Kidney (tissue), 13 donors: ENCODE measurements at regions not wholly inside any gene's neighbourhood (a gene's known extent, or its start where the extent isn't known, plus 50 kb on each side); places are given as distances from the start of the nearest gene placed in this dataset.
A peak's percentile ranks its signal among the peaks of the same experiment; 100 is the strongest.

Experiments
- DNase-seq, 5 donors: peaks; one replicate each; pipeline ENCODE4 v3.0.0-alpha.2; 2013 to 2020
- FAIRE-seq: peaks from 2 replicates; lab custom pipeline; 2012; peaks lifted over from hg19 to GRCh38; lab: Jason Lieb, UNC
- H3K27ac ChIP-seq, 2 donors: one replicate each; pipeline ENCODE4 v1.7.0; 2013; ENCODE audit warnings: low read depth in 2 of 2, low read length in 2 of 2, inconsistent platforms in 1 of 2
- H3K27me3 ChIP-seq: one replicate; pipeline ENCODE4 v1.7.1; 2013; ENCODE audit warnings: low read length, inconsistent platforms; ENCODE audit not compliant: control insufficient read depth, insufficient read depth
- H3K36me3 ChIP-seq, 3 donors: one replicate each; pipeline versions ENCODE4 v1.7.0 to v1.7.1; 2013; ENCODE audit warnings: low read length in 3 of 3, control low read depth in 1 of 3, inconsistent platforms in 1 of 3; ENCODE audit not compliant: insufficient read depth in 3 of 3, control insufficient read depth in 2 of 3
- H3K4me1 ChIP-seq, 3 donors: one replicate each; pipeline versions ENCODE4 v1.7.0 to v1.7.1; 2013; ENCODE audit warnings: low read length in 3 of 3, inconsistent platforms in 1 of 3, low read depth in 1 of 3; ENCODE audit not compliant: control insufficient read depth in 2 of 3, insufficient read depth in 2 of 3
- H3K4me3 ChIP-seq, 3 donors: one replicate each; pipeline versions ENCODE4 v1.7.0 to v1.8.1; 2013; ENCODE audit warnings: low read length in 3 of 3, control low read depth in 1 of 3, inconsistent platforms in 1 of 3
- H3K9ac ChIP-seq, 3 donors: one replicate each; pipeline versions ENCODE4 v1.7.0 to v1.7.1; 2013; ENCODE audit warnings: low read length in 3 of 3, control low read depth in 1 of 3, inconsistent platforms in 1 of 3
- H3K9me3 ChIP-seq, 3 donors: one replicate each; pipeline versions ENCODE4 v1.7.0 to v1.7.1; 2013; ENCODE audit warnings: low read length in 3 of 3, control low read depth in 1 of 3, inconsistent platforms in 1 of 3; ENCODE audit not compliant: control insufficient read depth in 2 of 3, insufficient read depth in 1 of 3
- CTCF ChIP-seq: IDR thresholded peaks from 3 replicates; pipeline ENCODE4 v1.5.1; 2012; ENCODE audit warnings: mild to moderate bottlenecking, moderate library complexity, borderline replicate concordance; ENCODE audit not compliant: insufficient read depth; ENCODE audit errors: extremely low read depth
- intact Hi-C: fragments of 100-400 bp; cut with DNase I; formaldehyde crosslinking; loops from one replicate; pipeline ENCODE4 v1.11.1; 2022
- donor health status: control.
- donor health status: control.
- donor health status: control.
- donor health status: control.
- donor health status: control.
- donor health status: DM: yes; HTN: yes; CAD: no.
- donor health status: Normal renal cell carcinoma (clear cell type).

DNA sequence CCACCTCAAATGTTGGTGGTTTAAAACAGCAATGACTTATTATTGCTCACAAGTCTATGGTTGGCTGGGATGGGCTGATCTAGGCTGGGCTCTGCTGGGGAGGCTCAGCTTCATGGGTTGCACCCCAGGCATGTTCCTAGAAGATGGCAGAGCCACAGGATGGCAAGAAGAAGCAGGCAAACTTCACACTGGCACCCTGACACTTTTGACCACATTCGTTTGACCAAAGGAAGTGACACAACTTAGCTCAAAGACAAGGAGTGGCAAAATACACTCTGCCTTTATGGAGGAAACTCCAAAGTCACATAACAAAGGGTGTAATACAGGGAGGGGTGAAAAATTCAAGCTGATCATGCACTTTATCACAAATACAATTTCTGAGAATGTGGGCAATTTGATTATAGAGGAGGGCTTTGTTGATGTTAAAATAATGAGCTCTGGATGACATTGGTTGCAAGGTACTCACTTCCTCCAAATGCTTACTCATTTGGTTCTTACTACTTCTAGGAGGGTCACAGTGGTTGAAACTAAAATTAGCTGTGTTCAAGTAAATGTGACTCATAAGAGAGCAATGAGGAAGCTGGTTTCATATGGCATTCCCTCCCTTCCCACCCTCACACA is 249.2 kb upstream of the RPS6KA3 start:
- H3K27me3 ChIP-seq, result peaks cover 16% of the 10 kb centered on the region
- intact Hi-C loops, result no loop called here
- H3K36me3 ChIP-seq, result no peaks in the 10 kb centered on the region
- FAIRE-seq (no peak), DNase-seq (peak in 1 of 5 donors; percentile 3)
- no peak overlapping the region for H3K4me3 ChIP-seq
- no peaks in the 10 kb centered on the region for H3K9me3 ChIP-seq
- H3K9ac ChIP-seq, result no peak overlapping the region
- H3K4me1 ChIP-seq, result no peaks in the 10 kb centered on the region
- no peak overlapping the region for H3K27ac ChIP-seq
- no peak for TF ChIP-seq CTCF

- Histone ChIP-seq H3K9ac (no peak overlapping the region), H3K36me3 (no peaks in the 10 kb centered on the region), H3K27ac (no peak overlapping the region), H3K4me3 (no peak overlapping the region), H3K9me3 (no peaks in the 10 kb centered on the region), H3K27me3 (peaks cover 18% of the 10 kb centered on the region), H3K4me1 (no peaks in the 10 kb centered on the region)
- DNase-seq, result no peak
- no peak for TF ChIP-seq CTCF
- no peak for FAIRE-seq
- intact Hi-C loops, result no loop called here
Measured at GRCh38 chrX:20514358-20514757, 247.6 kb upstream of the RPS6KA3 start.

DNA sequence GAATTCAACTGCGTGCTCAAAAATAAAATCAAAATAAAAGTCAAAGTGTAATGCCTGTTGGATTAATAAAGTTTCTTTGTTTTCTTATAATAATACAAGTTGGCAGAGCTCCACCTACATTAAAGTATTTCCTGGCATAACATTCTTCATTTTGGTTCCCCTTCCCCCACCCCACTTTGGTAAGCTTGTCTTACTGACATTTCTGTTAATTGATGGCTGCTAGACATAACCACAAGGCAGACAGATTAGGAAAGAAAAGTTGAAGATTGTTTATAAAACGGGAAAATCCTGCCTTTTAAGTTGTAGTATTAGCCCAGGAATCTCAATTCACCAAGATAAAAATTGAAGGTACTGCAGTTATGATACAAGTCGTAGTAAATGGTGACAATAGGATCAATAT is 246.5 kb upstream of the RPS6KA3 start:
- H3K27ac ChIP-seq, result no peak overlapping the region
- no peak for TF ChIP-seq CTCF
- no peaks in the 10 kb centered on the region for H3K36me3 ChIP-seq
- no peak overlapping the region for H3K4me3 ChIP-seq
- intact Hi-C loops, result no loop called here
- H3K27me3 ChIP-seq, result peaks cover 19% of the 10 kb centered on the region
- no peaks in the 10 kb centered on the region for H3K9me3 ChIP-seq
- no peak overlapping the region for H3K9ac ChIP-seq
- DNase-seq (no peak), FAIRE-seq (no peak)
- no peaks in the 10 kb centered on the region for H3K4me1 ChIP-seq

DNA sequence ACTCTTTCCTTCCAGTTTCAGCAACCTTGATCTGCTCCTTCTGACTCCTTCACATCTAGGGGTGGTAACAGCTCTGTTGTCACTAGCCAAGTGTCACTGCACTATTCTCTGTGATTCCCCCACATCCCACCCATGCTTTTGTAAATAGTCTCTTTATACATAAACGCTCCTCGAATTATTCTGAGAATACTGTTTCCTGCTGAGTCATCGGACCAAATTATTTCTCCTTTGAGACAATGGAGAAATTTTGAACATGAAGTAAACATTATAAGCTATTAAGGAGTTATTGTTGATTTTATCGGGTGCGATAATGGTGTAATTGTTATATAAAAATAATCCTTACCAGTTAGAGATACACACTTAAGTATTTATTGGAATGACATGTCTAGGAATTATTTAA is 245.1 kb upstream of the RPS6KA3 start:
- Histone ChIP-seq H3K4me3 (no peak overlapping the region), H3K27me3 (peaks cover 23% of the 10 kb centered on the region), H3K27ac (no peak overlapping the region), H3K36me3 (no peaks in the 10 kb centered on the region), H3K9ac (no peak overlapping the region), H3K9me3 (no peaks in the 10 kb centered on the region), H3K4me1 (no peaks in the 10 kb centered on the region)
- FAIRE-seq (no peak), DNase-seq (no peak)
- intact Hi-C loops, result no loop called here
- no peak for TF ChIP-seq CTCF
